ENCODE measurements at regions not wholly inside any gene's neighbourhood (a gene's known extent, or its start where the extent isn't known, plus 50 kb on each side); places are given as distances from the start of the nearest gene placed in this dataset.

DNA sequence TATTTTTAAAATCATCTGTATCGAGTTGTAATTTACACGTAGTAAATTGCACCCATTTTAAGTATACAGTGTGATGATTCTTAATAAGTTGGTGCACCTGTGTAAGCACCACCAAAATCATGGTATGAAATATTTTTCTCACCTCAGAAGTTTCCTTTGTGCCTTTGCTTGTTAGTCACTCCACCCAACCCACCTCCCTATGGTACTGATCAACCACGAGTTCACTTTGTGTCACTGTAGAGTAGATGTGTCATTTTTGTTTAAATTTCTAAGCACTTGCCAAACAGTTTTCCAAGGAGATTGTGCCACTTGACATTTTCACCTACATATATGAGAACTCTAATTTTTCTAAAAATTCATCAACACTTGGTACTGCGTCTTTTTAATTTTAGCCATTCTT lies 806.5 kb downstream of the TLR4 start:
- TF ChIP-seq, protein P1, sequence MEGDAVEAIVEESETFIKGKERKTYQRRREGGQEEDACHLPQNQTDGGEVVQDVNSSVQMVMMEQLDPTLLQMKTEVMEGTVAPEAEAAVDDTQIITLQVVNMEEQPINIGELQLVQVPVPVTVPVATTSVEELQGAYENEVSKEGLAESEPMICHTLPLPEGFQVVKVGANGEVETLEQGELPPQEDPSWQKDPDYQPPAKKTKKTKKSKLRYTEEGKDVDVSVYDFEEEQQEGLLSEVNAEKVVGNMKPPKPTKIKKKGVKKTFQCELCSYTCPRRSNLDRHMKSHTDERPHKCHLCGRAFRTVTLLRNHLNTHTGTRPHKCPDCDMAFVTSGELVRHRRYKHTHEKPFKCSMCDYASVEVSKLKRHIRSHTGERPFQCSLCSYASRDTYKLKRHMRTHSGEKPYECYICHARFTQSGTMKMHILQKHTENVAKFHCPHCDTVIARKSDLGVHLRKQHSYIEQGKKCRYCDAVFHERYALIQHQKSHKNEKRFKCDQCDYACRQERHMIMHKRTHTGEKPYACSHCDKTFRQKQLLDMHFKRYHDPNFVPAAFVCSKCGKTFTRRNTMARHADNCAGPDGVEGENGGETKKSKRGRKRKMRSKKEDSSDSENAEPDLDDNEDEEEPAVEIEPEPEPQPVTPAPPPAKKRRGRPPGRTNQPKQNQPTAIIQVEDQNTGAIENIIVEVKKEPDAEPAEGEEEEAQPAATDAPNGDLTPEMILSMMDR (conservative IDR thresholded peaks at IDR 0.05; ENCODE audit: low read length), result no peak
- no peak overlapping the region for H3K4me3 ChIP-seq (ENCODE audit: low read length)
- DNase-seq (ENCODE audit: low read depth), result no peak

DNA sequence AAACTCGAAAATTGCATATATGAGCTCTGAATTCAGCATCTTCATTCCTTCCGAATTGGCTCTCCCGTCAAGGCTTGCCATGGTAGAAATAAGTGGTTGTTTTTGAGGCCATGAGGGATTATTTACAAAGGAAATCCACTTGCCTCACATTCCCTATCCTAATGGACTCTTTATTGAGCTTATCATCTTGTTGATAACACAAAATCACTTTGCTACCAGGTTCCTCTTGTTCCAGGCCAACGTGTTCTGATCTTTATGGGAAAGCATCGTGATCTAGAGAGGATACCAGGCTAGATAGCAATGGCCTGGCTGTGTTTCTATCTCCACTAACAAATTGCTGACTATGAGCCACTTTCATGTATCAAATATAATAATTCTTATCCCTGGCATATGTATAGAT lies 811.7 kb downstream of the TLR4 start:
- no peak for DNase-seq (ENCODE audit: low read depth)
- H3K4me3 ChIP-seq (ENCODE audit: low read length), result no peak overlapping the region
- TF ChIP-seq, protein P1 (conservative IDR thresholded peaks at IDR 0.05; ENCODE audit: low read length), result no peak

DNA sequence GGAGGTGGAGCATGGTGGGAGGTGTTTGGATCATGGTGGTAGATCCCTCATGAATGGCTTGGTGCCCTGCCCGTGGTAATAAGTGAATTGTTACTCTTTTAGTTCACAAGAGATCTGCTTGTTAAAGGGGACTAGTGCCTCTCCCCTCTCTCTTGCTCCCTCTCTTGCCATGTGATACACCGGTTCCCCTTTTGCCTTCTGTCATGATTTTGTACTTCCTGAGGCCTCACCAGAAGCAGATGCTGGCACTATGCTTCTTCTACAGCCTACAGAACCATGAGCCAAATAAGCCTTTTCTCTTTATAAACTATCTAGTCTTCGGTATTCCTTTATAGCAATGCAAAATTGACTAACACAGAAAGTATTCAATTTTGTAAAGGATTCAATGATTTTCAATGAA lies 817.1 kb downstream of the TLR4 start:
- DNase-seq (ENCODE audit: low read depth), result no peak
- TF ChIP-seq, protein P1 (conservative IDR thresholded peaks at IDR 0.05; ENCODE audit: low read length), result no peak
- no peak overlapping the region for H3K4me3 ChIP-seq (ENCODE audit: low read length)

DNA sequence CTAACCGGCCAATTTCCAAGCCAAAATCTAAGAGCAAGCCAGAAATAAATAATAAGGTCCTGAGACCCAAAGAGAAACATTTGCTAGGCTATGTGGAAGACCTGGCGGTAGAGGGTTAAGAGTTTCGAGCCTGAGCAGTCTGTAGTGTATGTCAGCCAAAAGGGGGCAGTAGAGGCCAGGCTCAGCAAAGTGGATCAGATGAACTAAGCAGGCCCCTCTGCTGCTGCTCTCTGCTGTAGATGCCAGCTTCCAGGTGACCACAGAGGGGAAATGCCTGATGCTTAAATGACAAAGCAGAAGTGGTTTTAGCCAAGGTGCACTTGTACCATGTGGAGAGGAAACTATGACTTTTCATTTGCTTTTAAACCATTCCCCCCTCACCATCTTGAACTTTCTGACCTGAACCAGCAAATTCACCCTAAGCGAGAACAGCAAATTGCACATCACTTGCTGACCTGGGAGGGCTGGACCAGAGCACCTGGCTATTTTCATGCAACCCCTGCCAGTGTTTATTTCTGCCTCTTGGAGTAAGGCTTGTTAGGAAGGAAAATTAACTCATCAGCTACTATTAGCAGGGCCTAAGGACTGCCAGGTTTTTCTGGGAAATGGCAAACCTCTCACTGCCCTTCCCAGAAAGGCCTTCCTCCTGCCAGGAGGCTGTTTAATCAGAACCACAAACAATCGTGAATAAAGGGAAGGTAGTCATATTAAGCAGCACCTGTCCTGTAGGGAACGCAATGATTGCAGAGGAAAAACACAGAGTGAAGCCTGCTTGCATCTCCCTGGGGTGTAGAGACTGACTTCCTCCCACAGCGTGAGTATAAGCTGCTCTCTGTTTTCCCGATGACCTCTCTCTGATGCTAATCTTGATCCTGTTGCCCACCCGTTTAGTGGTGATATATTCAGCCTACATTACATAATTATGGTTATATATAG lies 818.2 kb downstream of the TLR4 start:
- TF ChIP-seq, protein P1 (conservative IDR thresholded peaks at IDR 0.05; ENCODE audit: low read length), result peak; percentile 91
- H3K4me3 ChIP-seq (ENCODE audit: low read length), result no peak overlapping the region
- peak; percentile 74 for DNase-seq (ENCODE audit: low read depth)

DNA sequence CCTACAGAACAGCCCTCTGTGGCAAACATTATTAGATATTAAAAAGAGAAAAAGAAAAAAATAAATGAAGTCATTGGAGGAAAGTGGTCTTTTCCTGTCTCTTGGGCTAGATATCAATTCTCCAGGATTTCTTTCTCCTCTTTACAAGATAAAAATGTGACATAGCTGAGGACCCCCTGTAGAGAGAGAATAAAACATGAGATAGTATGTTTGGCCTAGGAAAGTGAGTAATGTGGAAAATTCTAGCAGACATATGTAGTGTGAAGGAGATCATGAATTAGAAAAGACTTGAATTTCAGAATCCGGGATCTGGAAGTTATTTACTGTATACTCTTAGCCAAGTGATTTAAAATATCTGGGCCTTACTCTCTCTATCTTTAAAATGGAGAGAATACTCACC lies 823.1 kb downstream of the TLR4 start:
- no peak overlapping the region for H3K4me3 ChIP-seq (ENCODE audit: low read length)
- TF ChIP-seq, protein P1 (conservative IDR thresholded peaks at IDR 0.05; ENCODE audit: low read length), result no peak
- DNase-seq (ENCODE audit: low read depth), result no peak

DNA sequence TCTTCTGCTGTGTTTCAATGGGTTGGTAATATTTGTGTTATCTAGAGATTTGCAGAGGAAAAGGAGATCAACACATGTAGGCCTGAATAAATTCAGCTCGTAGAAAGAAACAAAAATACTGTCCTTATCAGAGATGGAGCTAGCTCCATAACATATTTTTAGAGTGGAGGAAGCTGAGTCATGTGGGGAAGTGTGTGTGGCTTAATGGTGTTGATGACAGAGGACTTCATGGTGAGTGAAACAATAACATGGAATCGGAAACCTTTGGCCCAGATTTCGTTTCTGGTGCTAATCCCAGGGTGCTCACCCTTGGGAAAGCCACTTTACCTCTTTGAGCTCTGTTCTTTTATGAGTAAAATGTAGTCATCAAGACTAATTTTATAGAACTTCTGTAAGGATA lies 825.0 kb downstream of the TLR4 start:
- DNase-seq (ENCODE audit: low read depth), result peak; percentile 47
- TF ChIP-seq, protein P1 (conservative IDR thresholded peaks at IDR 0.05; ENCODE audit: low read length), result no peak

DNA sequence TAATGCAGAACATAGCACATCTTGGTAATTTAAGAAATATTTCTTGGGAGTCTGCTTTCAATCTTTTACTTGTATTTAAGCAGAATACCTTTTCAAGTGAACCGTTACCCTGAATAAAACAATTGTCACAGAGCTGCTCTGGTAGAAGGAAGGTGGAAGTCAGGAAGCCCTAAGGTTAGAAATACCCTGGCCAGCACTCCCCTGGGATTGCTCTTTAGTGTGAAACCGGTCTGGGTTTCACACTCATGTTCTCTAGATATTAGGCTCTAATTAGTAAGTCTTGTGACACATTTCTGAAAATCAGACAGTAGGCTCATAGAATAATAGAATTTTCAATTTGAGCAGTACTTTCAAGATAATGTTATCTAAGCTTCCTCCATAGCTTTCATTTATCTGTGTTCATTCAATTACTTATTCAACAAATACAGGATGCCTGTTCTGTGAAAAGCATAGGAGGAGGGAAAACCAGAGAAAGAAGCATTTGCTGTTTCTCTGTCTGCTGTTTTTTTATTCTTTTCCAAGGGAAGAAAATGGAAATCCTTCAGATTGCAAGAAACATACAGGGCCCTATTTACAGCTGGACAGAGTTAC lies 825.5 kb downstream of the TLR4 start:
- DNase-seq (ENCODE audit: low read depth), result no peak
- TF ChIP-seq, protein P1 (conservative IDR thresholded peaks at IDR 0.05; ENCODE audit: low read length), result no peak
- no peak overlapping the region for H3K4me3 ChIP-seq (ENCODE audit: low read length)

More for the DNA sequence above, 825.0 kb downstream of the TLR4 start:
- no peak overlapping the region for H3K4me3 ChIP-seq (ENCODE audit: low read length)

Data from AG10803 (cell line).